Glutamatergic neuron (in vitro differentiated cells): ENCODE measurements at regions not wholly inside any gene's neighbourhood (a gene's known extent, or its start where the extent isn't known, plus 50 kb on each side); places are given as distances from the start of the nearest gene placed in this dataset.

Source experiments
- DNase-seq: peaks from one replicate; pipeline ENCODE4 v3.0.0; 2022
- H3K27ac Mint-ChIP-seq: one replicate; pipeline ENCODE4 v1.8.0; 2020; ENCODE audit warnings: mild to moderate bottlenecking, mixed read lengths, inconsistent platforms; ENCODE audit not compliant: unreplicated experiment
- H3K27me3 Mint-ChIP-seq: one replicate; pipeline ENCODE4 v1.8.0; 2020; ENCODE audit warnings: mild to moderate bottlenecking, moderate library complexity, mixed read lengths, inconsistent platforms; ENCODE audit not compliant: unreplicated experiment
- H3K36me3 Mint-ChIP-seq: one replicate; pipeline ENCODE4 v1.8.0; 2020; ENCODE audit warnings: mild to moderate bottlenecking, mixed read lengths, inconsistent platforms; ENCODE audit not compliant: unreplicated experiment
- H3K4me1 Mint-ChIP-seq: one replicate; pipeline ENCODE4 v1.8.0; 2020; ENCODE audit warnings: mild to moderate bottlenecking, low read depth, mixed read lengths, inconsistent platforms; ENCODE audit not compliant: unreplicated experiment
- H3K4me3 Mint-ChIP-seq: one replicate; pipeline ENCODE4 v1.8.0; 2020; ENCODE audit warnings: mild to moderate bottlenecking, mixed read lengths, inconsistent platforms; ENCODE audit not compliant: unreplicated experiment
- H3K9me3 Mint-ChIP-seq: one replicate; pipeline ENCODE4 v1.8.0; 2020; ENCODE audit warnings: mild to moderate bottlenecking, moderate library complexity, mixed read lengths, inconsistent platforms; ENCODE audit not compliant: unreplicated experiment
- CTCF ChIP-seq: fragments of 200-600 bp; sonication (generic); IDR thresholded peaks from one replicate; pipeline ENCODE4 v1.5.0; 2021; ENCODE audit not compliant: partially characterized antibody, unreplicated experiment

GRCh38 chr3:157574531-157574930, 71.3 kb upstream of the VEPH1 start:
- TF ChIP-seq CTCF, result no peak
- no peaks in the 10 kb centered on the region for H3K27me3 Mint-ChIP-seq
- no peak overlapping the region for H3K27ac Mint-ChIP-seq
- H3K36me3 Mint-ChIP-seq, result no peaks in the 10 kb centered on the region
- no peak for DNase-seq
- H3K4me1 Mint-ChIP-seq, result no peaks in the 10 kb centered on the region
- no peaks in the 10 kb centered on the region for H3K9me3 Mint-ChIP-seq
- no peak overlapping the region for H3K4me3 Mint-ChIP-seq

GRCh38 chr3:157573780-157574378, 70.7 kb upstream of the VEPH1 start:
- Mint-ChIP-seq H3K4me1 (no peaks in the 10 kb centered on the region), H3K27ac (no peak overlapping the region), H3K9me3 (no peaks in the 10 kb centered on the region), H3K4me3 (no peak overlapping the region), H3K36me3 (no peaks in the 10 kb centered on the region), H3K27me3 (no peaks in the 10 kb centered on the region)
- DNase-seq, result no peak
- TF ChIP-seq CTCF, result no peak

- H3K27ac Mint-ChIP-seq, result no peak overlapping the region
- no peak for TF ChIP-seq CTCF
- H3K27me3 Mint-ChIP-seq, result no peaks in the 10 kb centered on the region
- no peak overlapping the region for H3K4me3 Mint-ChIP-seq
- H3K4me1 Mint-ChIP-seq, result no peaks in the 10 kb centered on the region
- H3K9me3 Mint-ChIP-seq, result no peaks in the 10 kb centered on the region
- no peak for DNase-seq
- no peaks in the 10 kb centered on the region for H3K36me3 Mint-ChIP-seq
Measured at GRCh38 chr3:157573281-157573680, 70.1 kb upstream of the VEPH1 start.

GRCh38 chr3:157572559-157573270, 69.5 kb upstream of the VEPH1 start:
- H3K4me1 Mint-ChIP-seq, result no peaks in the 10 kb centered on the region
- H3K9me3 Mint-ChIP-seq, result no peaks in the 10 kb centered on the region
- peak; percentile 94 for TF ChIP-seq CTCF
- H3K27me3 Mint-ChIP-seq, result no peaks in the 10 kb centered on the region
- H3K4me3 Mint-ChIP-seq, result no peak overlapping the region
- DNase-seq, result no peak
- H3K27ac Mint-ChIP-seq, result no peak overlapping the region
- H3K36me3 Mint-ChIP-seq, result no peaks in the 10 kb centered on the region

- Mint-ChIP-seq H3K27ac (no peak overlapping the region), H3K27me3 (no peaks in the 10 kb centered on the region), H3K4me3 (no peak overlapping the region), H3K4me1 (no peaks in the 10 kb centered on the region), H3K36me3 (peaks cover 5% of the 10 kb centered on the region), H3K9me3 (no peaks in the 10 kb centered on the region)
- no peak for TF ChIP-seq CTCF
- no peak for DNase-seq
Measured at GRCh38 chr3:157566596-157566995, 63.4 kb upstream of the VEPH1 start.
